ENCODE measurements at regions not wholly inside any gene's neighbourhood (a gene's known extent, or its start where the extent isn't known, plus 50 kb on each side); places are given as distances from the start of the nearest gene placed in this dataset.
"Not testable (repeated sequence)": the region's sequence is repeated elsewhere in the genome, so short reads cannot be mapped to it uniquely, and the experiment has no call there.

- Histone ChIP-seq H3K4me3 (no peak overlapping the region), H3K27ac (no peak overlapping the region), H3K36me3 (no peaks in the 10 kb centered on the region), H3K27me3 (no peaks in the 10 kb centered on the region), H3K4me1 (no peaks in the 10 kb centered on the region), H3K9me3 (no peaks in the 10 kb centered on the region)
- no peak for TF ChIP-seq CTCF (IDR thresholded peaks at IDR 0.05)
- intact Hi-C loops (cut with DNase I; ENCODE audit: low total_unique reads), result no loop called here
- DNase-seq, result no peak
Measured at GRCh38 chr3:21013566-21013965, 737.4 kb downstream of the ZNF385D start.

- H3K27me3 ChIP-seq, result no peaks in the 10 kb centered on the region
- intact Hi-C loops (cut with DNase I; ENCODE audit: low total_unique reads), result no loop called here
- no peak overlapping the region for H3K27ac ChIP-seq
- H3K4me1 ChIP-seq, result no peaks in the 10 kb centered on the region
- no peak for TF ChIP-seq CTCF (IDR thresholded peaks at IDR 0.05)
- H3K36me3 ChIP-seq, result no peaks in the 10 kb centered on the region
- no peak overlapping the region for H3K4me3 ChIP-seq
- DNase-seq, result no peak
- no peaks in the 10 kb centered on the region for H3K9me3 ChIP-seq
Measured at GRCh38 chr3:20999661-21000060, 751.3 kb downstream of the ZNF385D start.

GRCh38 chr3:20997183-20997582 lies 753.8 kb downstream of the ZNF385D start:
- no peaks in the 10 kb centered on the region for H3K36me3 ChIP-seq
- H3K4me1 ChIP-seq, result no peaks in the 10 kb centered on the region
- DNase-seq, result no peak
- no peaks in the 10 kb centered on the region for H3K27me3 ChIP-seq
- H3K4me3 ChIP-seq, result no peak overlapping the region
- H3K9me3 ChIP-seq, result no peaks in the 10 kb centered on the region
- intact Hi-C loops (cut with DNase I; ENCODE audit: low total_unique reads), result no loop called here
- no peak for TF ChIP-seq CTCF (IDR thresholded peaks at IDR 0.05)
- no peak overlapping the region for H3K27ac ChIP-seq

- Histone ChIP-seq H3K4me3 (no peak overlapping the region), H3K9me3 (no peaks in the 10 kb centered on the region), H3K27me3 (no peaks in the 10 kb centered on the region), H3K27ac (no peak overlapping the region), H3K4me1 (no peaks in the 10 kb centered on the region), H3K36me3 (no peaks in the 10 kb centered on the region)
- intact Hi-C loops (cut with DNase I; ENCODE audit: low total_unique reads), result no loop called here
- TF ChIP-seq CTCF (IDR thresholded peaks at IDR 0.05), result no peak
- DNase-seq, result no peak
Measured at GRCh38 chr3:20990896-20991295, 760.1 kb downstream of the ZNF385D start.

- H3K27ac ChIP-seq; H3K4me3 ChIP-seq; H3K27me3 ChIP-seq; intact Hi-C loops (cut with DNase I; ENCODE audit: low total_unique reads); DNase-seq; H3K4me1 ChIP-seq; H3K9me3 ChIP-seq; H3K36me3 ChIP-seq: not testable (repeated sequence)
Measured at GRCh38 chr3:20989653-20990052, 761.4 kb downstream of the ZNF385D start.

- Histone ChIP-seq H3K36me3 (no peaks in the 10 kb centered on the region), H3K27me3 (no peaks in the 10 kb centered on the region), H3K9me3 (no peaks in the 10 kb centered on the region), H3K4me3 (no peak overlapping the region), H3K4me1 (no peaks in the 10 kb centered on the region), H3K27ac (no peak overlapping the region)
- TF ChIP-seq CTCF (IDR thresholded peaks at IDR 0.05), result no peak
- no peak for DNase-seq
- intact Hi-C loops (cut with DNase I; ENCODE audit: low total_unique reads), result no loop called here
Measured at GRCh38 chr3:20984594-20985205, 766.3 kb downstream of the ZNF385D start.

Data from tibial artery (tissue), 4 donors.